Osteoblast (primary cell): ENCODE measurements at regions not wholly inside any gene's neighbourhood (a gene's known extent, or its start where the extent isn't known, plus 50 kb on each side); places are given as distances from the start of the nearest gene placed in this dataset.

Experiments used
- DNase-seq: peaks from one replicate; pipeline ENCODE4 v3.0.0; 2011; ENCODE audit warnings: low spot score, mixed read lengths; ENCODE audit not compliant: insufficient read length; ENCODE audit errors: missing footprints
- H2AFZ ChIP-seq: 2 replicates; pipeline ENCODE4 v1.6.0; 2011; ENCODE audit warnings: mild to moderate bottlenecking, low read length
- H3K27ac ChIP-seq: 2 replicates; pipeline ENCODE4 v1.5.1; 2011; ENCODE audit warnings: mild to moderate bottlenecking, low read depth, low read length, moderate library complexity
- H3K27me3 ChIP-seq: 2 replicates; pipeline ENCODE4 v1.6.0; 2012; ENCODE audit warnings: mild to moderate bottlenecking, control low read depth, inconsistent platforms, low read length, moderate library complexity; ENCODE audit not compliant: insufficient read depth
- H3K36me3 ChIP-seq: 2 replicates; pipeline ENCODE4 v1.5.1; 2011; ENCODE audit warnings: mild to moderate bottlenecking, low read length, control low read depth, moderate library complexity; ENCODE audit not compliant: insufficient read depth
- H3K4me1 ChIP-seq: 2 replicates; pipeline ENCODE4 v1.5.1; 2011; ENCODE audit warnings: mild to moderate bottlenecking, low read length, control low read depth, moderate library complexity; ENCODE audit not compliant: insufficient read depth
- H3K4me2 ChIP-seq: 2 replicates; pipeline ENCODE4 v1.6.0; 2011; ENCODE audit warnings: mild to moderate bottlenecking, low read length; ENCODE audit not compliant: insufficient read depth
- H3K4me3 ChIP-seq: fragments of 200-600 bp; sonication (generic); 3 replicates; pipeline ENCODE4 v1.5.1; 2012; ENCODE audit warnings: mild to moderate bottlenecking, low read length, inconsistent platforms; ENCODE audit not compliant: insufficient read depth
- H3K79me2 ChIP-seq: 2 replicates; pipeline ENCODE4 v1.6.0; 2012; ENCODE audit warnings: mild to moderate bottlenecking, low read length, control low read depth, inconsistent platforms; ENCODE audit not compliant: insufficient read depth
- H3K9me3 ChIP-seq: 2 replicates; pipeline ENCODE4 v1.5.1; 2011; ENCODE audit warnings: low read depth, low read length, control low read depth
- H4K20me1 ChIP-seq: 2 replicates; pipeline ENCODE4 v1.6.0; 2012; ENCODE audit warnings: mild to moderate bottlenecking, low read length, control low read depth; ENCODE audit not compliant: insufficient read depth
- TF ChIP-seq, protein P1 (sequence below): IDR thresholded peaks from 2 replicates; pipeline ENCODE4 v1.5.1; 2011; ENCODE audit warnings: mild to moderate bottlenecking, low read depth, low read length, moderate library complexity; ENCODE audit errors: extremely low read depth

GRCh38 chr9:1440256-1440655 is 390.1 kb downstream of the DMRT2 start:
- no peaks in the 10 kb centered on the region for H4K20me1 ChIP-seq
- no peak overlapping the region for H3K4me3 ChIP-seq
- H3K27ac ChIP-seq = no peak overlapping the region
- no peak for DNase-seq
- no peaks in the 10 kb centered on the region for H3K27me3 ChIP-seq
- no peak overlapping the region for H3K4me2 ChIP-seq
- no peaks in the 10 kb centered on the region for H3K79me2 ChIP-seq
- no peaks in the 10 kb centered on the region for H3K36me3 ChIP-seq
- no peaks in the 10 kb centered on the region for H3K4me1 ChIP-seq
- H3K9me3 ChIP-seq = peaks cover 2% of the 10 kb centered on the region
- TF ChIP-seq, protein P1, sequence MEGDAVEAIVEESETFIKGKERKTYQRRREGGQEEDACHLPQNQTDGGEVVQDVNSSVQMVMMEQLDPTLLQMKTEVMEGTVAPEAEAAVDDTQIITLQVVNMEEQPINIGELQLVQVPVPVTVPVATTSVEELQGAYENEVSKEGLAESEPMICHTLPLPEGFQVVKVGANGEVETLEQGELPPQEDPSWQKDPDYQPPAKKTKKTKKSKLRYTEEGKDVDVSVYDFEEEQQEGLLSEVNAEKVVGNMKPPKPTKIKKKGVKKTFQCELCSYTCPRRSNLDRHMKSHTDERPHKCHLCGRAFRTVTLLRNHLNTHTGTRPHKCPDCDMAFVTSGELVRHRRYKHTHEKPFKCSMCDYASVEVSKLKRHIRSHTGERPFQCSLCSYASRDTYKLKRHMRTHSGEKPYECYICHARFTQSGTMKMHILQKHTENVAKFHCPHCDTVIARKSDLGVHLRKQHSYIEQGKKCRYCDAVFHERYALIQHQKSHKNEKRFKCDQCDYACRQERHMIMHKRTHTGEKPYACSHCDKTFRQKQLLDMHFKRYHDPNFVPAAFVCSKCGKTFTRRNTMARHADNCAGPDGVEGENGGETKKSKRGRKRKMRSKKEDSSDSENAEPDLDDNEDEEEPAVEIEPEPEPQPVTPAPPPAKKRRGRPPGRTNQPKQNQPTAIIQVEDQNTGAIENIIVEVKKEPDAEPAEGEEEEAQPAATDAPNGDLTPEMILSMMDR = no peak
- no peak overlapping the region for H2AFZ ChIP-seq

DNA sequence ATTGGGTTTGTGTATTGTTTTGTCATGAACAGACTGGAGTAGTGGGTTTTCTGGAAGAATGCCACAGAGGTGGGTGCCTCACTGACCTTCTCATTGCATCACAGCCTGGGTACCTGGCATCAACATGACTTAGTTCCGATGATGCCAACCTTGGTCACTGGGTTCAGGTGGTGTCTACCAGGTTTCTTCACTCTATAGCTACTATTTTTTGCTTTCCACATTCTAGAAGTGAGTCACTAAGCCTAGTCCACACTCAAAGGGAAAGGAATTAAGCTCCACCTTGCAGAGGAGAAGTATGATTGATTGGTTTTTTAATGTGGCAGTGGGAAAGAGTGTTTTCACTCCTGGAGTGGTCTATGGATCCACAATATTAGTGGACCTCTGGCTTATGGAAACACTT is 391.9 kb downstream of the DMRT2 start:
- H2AFZ ChIP-seq = no peak overlapping the region
- no peaks in the 10 kb centered on the region for H3K4me1 ChIP-seq
- TF ChIP-seq, protein P1 = no peak
- H4K20me1 ChIP-seq = no peaks in the 10 kb centered on the region
- H3K4me2 ChIP-seq = no peak overlapping the region
- H3K27ac ChIP-seq = no peak overlapping the region
- H3K27me3 ChIP-seq = no peaks in the 10 kb centered on the region
- H3K4me3 ChIP-seq = no peak overlapping the region
- DNase-seq = no peak
- H3K9me3 ChIP-seq = peaks cover 2% of the 10 kb centered on the region
- H3K36me3 ChIP-seq = no peaks in the 10 kb centered on the region
- H3K79me2 ChIP-seq = no peaks in the 10 kb centered on the region

- H2AFZ ChIP-seq = no peak overlapping the region
- H3K4me3 ChIP-seq = no peak overlapping the region
- H3K4me1 ChIP-seq = no peaks in the 10 kb centered on the region
- H3K27me3 ChIP-seq = no peaks in the 10 kb centered on the region
- TF ChIP-seq, protein P1 = no peak
- DNase-seq = no peak
- no peak overlapping the region for H3K4me2 ChIP-seq
- peaks cover 2% of the 10 kb centered on the region for H3K9me3 ChIP-seq
- H4K20me1 ChIP-seq = no peaks in the 10 kb centered on the region
- no peaks in the 10 kb centered on the region for H3K36me3 ChIP-seq
- H3K27ac ChIP-seq = no peak overlapping the region
- H3K79me2 ChIP-seq = no peaks in the 10 kb centered on the region
Measured at GRCh38 chr9:1443450-1443849, 393.3 kb downstream of the DMRT2 start.

GRCh38 chr9:1446671-1447070 is 396.5 kb downstream of the DMRT2 start:
- H3K27ac ChIP-seq = no peak overlapping the region
- H2AFZ ChIP-seq = no peak overlapping the region
- no peak overlapping the region for H3K4me3 ChIP-seq
- H3K36me3 ChIP-seq = no peaks in the 10 kb centered on the region
- no peaks in the 10 kb centered on the region for H4K20me1 ChIP-seq
- H3K79me2 ChIP-seq = no peaks in the 10 kb centered on the region
- no peak overlapping the region for H3K4me2 ChIP-seq
- no peak for DNase-seq
- H3K4me1 ChIP-seq = no peaks in the 10 kb centered on the region
- peaks cover 2% of the 10 kb centered on the region for H3K9me3 ChIP-seq
- TF ChIP-seq, protein P1 = no peak
- H3K27me3 ChIP-seq = no peaks in the 10 kb centered on the region
